ENCODE measurements at regions not wholly inside any gene's neighbourhood (a gene's known extent, or its start where the extent isn't known, plus 50 kb on each side); places are given as distances from the start of the nearest gene placed in this dataset.
"Not testable (repeated sequence)": the region's sequence is repeated elsewhere in the genome, so short reads cannot be mapped to it uniquely, and the experiment has no call there.

DNA sequence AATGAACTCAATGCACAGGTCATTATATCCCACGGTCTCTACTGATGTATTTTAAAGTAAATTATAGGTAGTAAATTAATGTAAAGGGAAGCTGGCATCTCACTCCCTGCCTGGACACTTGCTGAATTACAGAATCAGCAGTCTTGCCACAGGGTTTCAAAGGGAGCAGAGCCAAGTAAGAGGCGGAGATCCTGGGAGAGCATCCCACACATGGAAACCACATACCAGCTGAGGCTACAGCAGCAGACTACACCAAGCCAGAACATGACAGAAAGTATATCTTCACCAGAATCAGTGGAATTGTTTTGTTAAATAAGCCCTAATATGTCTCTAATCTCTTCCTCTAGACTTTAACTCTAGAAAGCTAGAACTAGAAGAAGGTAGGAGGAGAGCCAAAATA, 1689.2 kb upstream of the WWC1 start:
- DNase-seq (ENCODE audit: low spot score) = peak; percentile 30

DNA sequence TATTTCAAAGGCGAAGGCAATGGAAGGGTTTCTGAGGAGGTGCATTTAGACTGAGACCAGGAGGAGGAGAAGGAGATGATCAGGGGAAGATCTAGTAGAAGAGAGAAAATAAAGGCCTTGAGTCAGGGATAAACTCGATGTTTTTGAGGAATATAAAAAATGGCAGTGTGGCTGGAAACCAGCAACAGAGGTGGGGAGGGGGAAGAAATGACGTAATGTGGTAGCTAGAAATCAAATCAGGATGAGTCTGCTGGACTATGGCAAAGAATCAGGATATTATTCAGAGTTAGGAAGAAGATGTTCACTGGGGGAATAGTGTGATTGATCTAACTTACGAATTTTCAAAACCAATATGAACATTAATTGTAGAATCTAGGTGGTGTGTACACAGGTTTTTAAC, 1673.9 kb upstream of the WWC1 start:
- DNase-seq (ENCODE audit: low spot score) = no peak

DNA sequence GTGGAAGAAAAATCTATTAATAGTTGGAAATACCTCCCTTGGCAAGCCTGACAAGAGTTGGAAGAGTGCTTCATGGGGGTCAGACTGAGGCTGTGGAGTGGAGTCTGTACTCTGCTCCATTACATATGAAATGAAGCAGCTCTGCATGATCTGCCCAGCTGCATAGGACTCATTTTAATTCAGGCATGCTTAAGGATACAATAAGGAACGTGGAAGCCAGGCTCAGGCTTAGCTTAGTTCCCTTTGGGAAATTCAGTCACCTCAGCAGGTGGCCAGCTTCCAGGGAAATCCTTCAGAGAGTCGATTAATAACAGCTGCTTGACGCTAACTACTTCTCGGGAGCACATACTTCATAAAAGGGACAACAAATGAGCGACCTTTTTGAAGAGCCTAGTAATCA, 1672.9 kb upstream of the WWC1 start:
- no peak for DNase-seq (ENCODE audit: low spot score)

DNA sequence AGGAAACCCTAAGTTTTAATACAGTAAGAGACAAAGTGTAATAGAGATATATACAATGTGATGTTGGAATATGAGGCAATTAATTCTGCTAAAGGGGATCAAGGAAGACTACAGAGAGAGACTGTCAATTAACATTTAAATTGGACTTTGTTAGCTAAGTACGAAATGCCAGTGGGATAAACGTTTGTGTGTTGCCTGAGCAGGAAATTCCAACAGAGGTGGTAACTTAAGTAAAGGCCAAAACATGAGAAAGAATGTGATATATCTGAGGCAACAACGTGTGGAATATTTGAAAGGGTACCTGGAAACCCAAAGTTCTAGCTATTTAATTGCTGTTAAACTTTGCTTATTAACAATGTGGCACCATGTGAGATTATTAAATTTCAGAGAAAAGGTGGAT, 1666.9 kb upstream of the WWC1 start:
- DNase-seq (ENCODE audit: low spot score) = no peak

DNA sequence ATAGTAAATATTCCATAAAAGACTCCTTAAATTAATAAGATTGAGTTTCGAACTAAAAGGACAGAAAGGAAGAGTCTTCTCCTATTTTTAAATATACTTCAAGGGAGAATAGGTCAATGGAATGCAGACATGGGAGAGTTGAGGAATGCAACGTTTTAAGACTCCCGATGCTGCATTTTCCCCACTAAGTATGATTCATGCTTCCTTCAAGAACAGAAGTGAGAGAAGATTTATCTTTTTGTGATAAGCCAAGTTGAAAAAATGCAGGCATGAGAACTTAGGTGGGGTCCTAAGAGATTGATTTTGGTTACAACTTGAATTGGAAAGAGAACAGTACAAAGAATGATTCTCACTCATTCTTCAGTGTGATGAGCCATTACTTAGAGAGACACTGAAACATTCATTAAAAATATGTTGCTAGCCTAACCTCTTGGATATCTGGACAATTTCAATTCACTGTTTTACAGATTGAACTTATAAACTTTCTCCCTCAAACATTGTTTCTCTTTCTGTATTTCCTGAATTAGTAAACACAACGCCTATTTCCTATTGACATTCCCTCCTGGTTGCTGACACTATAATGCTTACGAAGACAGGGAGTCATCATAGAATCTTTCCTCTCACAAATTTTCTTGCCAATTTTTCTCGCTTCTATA, 1666.1 kb upstream of the WWC1 start:
- DNase-seq (ENCODE audit: low spot score) = no peak

GRCh38 chr5:166637295-166637694, 1654.2 kb upstream of the WWC1 start:
- no peak for DNase-seq (ENCODE audit: low spot score)

DNA sequence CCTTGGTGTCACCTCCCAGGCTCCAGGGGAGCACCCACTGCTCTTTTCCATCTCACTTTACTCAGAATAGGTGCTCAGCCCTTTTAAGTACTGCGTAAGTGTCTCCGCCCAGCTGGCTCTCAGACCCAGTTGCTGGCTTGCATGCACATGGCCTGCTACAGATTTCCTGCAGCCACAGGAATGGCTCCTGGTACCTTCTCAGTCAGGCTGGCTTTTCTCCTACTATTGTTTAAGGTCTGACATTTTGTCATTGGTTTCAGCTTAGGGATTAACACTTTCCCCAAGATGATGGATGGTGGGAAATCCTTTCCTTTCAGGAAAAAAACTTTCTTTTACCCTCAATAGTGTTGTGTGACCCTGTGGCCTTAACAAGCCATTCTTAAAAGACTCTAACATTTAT, 1652.3 kb upstream of the WWC1 start:
- DNase-seq (ENCODE audit: low spot score) = no peak

GRCh38 chr5:166640136-166640535, 1651.3 kb upstream of the WWC1 start:
- not testable (repeated sequence) for DNase-seq (ENCODE audit: low spot score)

- DNase-seq (ENCODE audit: low spot score) = no peak
These were observed 1642.7 kb upstream of the WWC1 start for GRCh38 chr5:166648736-166649135.

DNA sequence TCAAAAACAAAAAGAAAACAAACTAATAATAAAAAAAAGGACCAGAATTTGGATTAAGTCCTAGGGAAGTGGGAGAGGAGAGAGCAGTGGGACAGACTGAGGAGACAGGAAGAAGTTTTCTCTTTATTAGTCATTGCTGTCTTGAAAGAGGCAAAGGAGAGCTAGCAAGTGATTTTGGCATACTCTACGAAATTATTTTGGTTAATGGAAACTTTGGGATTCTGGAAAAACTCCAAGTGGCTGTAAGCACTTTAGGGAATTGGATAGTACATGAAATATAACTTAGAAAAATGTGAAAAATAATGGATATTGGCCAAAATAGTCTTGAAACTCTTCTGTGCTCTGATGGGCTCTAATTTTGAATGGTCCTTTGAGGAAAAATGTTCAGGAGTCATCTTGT, 1641.8 kb upstream of the WWC1 start:
- no peak for DNase-seq (ENCODE audit: low spot score)

DNA sequence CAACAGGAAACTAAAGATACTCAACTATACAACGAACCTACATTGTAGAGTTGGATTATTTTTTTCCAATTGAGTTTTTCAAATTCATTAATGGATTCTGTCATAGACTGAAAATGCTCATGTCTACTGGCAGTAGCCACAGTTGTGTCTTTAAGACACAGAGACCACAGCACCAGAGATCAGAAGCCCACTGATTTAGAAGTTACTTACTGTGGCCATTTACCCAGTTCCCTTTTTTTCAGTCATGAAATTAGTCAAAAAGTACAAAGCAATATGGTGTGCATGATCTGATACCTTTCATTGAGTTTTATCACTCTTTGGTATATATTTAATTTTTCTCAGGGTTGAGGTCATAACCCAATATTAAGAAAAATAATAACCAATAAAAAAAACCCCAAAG, 1640.2 kb upstream of the WWC1 start:
- no peak for DNase-seq (ENCODE audit: low spot score)

GRCh38 chr5:166671811-166672210, 1619.6 kb upstream of the WWC1 start:
- DNase-seq (ENCODE audit: low spot score) = no peak

- DNase-seq (ENCODE audit: low spot score) = no peak
These were observed 1619.0 kb upstream of the WWC1 start for GRCh38 chr5:166672431-166672830.

DNA sequence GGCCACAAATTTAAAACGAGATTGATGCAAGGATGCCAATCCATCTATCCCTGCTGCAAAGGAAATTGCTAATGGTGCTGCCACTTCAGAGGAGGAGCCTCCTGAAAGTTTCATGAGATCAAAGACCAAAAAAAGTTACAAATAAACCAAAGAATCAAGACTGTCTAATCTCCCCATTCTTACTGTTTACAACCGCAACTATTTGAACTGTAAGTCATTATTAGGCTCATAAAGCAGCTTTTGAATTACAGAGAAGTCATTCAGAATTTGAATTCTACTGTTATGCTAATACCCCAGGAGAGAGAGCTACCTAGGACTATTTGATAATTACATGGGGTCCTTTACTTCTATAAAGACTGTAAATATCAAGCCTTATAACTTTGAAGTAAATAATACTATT, 1613.6 kb upstream of the WWC1 start:
- no peak for DNase-seq (ENCODE audit: low spot score)

- DNase-seq (ENCODE audit: low spot score) = peak; percentile 13
These were observed 1612.1 kb upstream of the WWC1 start for GRCh38 chr5:166679331-166679730.

GRCh38 chr5:166695326-166695725, 1596.1 kb upstream of the WWC1 start:
- DNase-seq (ENCODE audit: low spot score) = no peak

DNA sequence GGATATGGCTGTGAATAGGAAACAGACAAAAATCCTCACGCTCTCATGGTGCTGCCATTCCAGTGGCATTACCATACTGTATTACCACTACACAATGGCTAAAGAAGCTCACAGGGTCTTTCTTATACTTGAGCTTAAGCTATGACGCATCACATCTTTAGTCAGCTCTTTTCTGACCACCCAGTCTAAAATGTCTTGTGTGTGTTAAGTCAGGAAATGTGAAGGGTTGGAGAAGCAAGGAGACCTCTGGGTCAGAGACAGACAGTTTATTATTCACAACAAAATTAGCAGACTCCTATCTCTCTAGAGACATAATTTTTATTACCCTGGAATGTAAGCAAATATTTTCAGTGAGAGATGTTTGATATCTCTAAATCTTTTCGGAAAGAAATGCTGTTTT, 1583.2 kb upstream of the WWC1 start:
- DNase-seq (ENCODE audit: low spot score) = no peak

DNA sequence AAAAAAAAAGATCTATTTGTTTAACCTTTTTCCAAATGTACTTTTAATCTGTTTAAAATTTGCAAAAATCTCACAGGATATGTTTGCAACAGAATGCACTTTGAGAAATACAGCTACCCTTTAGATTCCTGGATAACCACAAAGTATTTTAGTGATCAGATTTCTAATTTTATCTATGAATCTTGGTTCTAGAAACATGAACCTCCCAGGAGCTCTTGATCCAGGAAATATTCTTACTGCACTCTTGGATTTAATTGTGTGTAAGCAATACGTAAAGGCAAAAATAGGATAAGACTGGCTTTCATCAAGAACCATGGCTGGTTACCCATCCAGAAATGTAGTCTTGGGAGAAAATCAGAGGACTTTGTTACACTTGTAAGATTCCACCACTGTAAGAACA, 1581.8 kb upstream of the WWC1 start:
- DNase-seq (ENCODE audit: low spot score) = no peak

DNA sequence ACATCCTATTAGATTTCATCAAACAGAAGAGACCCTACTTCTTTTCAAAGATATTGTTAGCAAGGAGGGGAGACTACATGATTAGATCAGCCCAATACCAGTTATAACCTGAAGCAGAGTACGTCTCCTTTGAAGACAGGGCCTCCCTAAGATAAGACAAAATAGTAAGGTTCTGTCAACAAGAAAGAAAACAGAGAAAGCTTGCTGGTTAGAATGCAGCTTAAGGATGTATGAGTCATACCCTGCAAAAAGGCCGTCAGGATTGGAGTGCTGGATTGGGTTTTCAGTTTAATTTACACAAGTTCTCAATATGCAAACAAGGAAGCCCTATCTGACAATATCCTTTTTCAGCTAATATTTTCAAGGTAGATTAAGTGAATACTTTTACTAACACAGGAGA, 1581.2 kb upstream of the WWC1 start:
- no peak for DNase-seq (ENCODE audit: low spot score)

GRCh38 chr5:166712447-166713185, 1578.8 kb upstream of the WWC1 start:
- DNase-seq (ENCODE audit: low spot score) = no peak

DNA sequence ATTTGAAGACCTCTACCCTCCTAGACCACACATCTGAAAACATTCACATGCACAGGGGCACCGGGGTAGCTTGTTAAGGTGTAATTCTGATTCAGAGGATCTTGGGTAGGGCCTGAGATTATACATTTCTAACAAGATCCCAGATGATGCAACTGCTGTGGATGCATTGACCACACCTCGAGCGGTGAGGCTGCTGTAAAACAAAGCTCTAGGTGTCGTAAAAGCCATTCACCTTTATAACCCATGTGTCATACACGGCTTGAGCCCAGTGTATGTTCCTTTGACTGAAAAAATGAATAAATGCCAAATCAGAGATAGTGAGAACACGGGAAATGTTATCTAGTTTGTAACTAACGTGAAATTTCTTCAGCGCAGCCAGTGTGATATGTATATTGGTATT, 1578.2 kb upstream of the WWC1 start:
- no peak for DNase-seq (ENCODE audit: low spot score)

- DNase-seq (ENCODE audit: low spot score) = no peak
These were observed 1574.5 kb upstream of the WWC1 start for GRCh38 chr5:166716856-166717492.

DNA sequence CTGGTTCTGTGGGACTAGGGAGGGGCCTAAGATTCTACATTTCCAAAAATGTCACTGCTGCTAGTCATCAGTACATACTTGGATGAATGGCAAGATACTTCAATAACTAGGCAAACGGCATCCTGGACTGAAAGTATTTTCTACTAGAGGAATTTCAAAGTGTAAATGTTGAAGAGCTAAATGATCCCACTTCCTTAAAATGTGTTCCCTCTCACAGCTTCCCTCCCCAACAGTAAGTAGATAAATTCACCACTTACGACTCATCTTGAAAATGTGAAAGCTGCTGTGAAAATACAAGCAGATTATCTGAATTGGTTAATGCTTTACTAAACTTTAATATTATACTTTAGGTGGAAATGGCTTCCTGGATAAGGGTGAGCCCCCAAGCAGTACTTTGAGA, 1571.5 kb upstream of the WWC1 start:
- no peak for DNase-seq (ENCODE audit: low spot score)

DNA sequence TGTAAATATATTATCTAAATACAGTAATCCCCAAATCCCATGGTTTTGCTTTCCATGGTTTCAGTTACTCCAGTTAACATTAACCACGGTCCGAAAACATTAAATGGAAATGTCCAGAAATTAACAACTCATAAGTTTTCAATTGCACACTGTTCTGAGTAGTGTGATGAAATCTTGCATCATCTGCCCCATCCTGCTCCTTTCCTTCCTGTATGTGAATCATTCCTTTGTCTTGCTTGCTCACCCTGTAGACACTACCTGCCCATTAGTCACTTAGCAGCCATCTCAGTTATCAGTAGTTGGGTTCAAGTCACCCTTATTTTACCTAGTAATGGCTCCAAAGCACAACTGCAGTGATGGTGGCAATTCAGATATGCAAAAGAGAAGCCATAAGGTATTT, 1568.5 kb upstream of the WWC1 start:
- no peak for DNase-seq (ENCODE audit: low spot score)
